ENCODE measurements at regions not wholly inside any gene's neighbourhood (a gene's known extent, or its start where the extent isn't known, plus 50 kb on each side); places are given as distances from the start of the nearest gene placed in this dataset.

DNA sequence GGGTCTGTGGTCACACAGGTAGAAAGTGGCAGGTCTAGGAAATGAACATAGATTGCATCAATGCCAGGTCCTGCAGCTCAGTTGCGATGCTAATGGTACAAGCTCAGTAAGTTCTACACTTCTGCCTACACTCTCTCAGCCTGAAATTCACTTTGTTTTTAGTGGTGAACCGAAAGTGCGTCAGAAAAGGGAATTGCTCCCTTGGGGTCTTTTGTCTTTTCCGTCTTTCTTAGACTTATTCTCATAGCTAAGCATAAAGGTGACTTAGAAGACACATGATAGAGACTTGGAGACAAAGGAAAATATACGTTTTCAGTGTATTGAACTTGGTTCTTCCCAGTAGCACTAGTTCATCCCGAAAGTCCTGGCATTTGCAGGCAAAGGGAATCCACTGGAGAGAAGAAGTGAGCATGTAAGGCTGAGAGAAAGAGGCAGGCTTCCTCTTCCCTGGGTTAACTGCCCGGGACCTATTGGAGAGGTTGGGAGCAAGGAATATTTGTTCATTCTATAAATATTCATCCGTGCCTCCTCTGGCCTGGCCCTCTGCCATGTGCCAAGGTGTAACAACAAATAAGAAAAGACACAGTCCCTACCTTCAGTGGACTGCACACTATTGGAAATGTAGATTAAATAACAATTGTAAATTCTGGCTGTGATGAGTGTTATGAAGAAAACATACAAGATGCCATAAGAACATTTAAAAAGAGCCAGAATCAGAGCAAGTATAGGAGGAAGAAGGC, 785.8 kb downstream of the MED13L start:
- TF ChIP-seq, protein P1, sequence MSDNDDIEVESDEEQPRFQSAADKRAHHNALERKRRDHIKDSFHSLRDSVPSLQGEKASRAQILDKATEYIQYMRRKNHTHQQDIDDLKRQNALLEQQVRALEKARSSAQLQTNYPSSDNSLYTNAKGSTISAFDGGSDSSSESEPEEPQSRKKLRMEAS (IDR thresholded peaks at IDR 0.05), result no peak
- TF ChIP-seq CREB1 (IDR thresholded peaks at IDR 0.05; ENCODE audit: low read depth), result no peak
- TF ChIP-seq EP300 (IDR thresholded peaks at IDR 0.05; ENCODE audit: borderline replicate concordance), result no peak
- TF ChIP-seq NFIC (IDR thresholded peaks at IDR 0.05), result no peak
- no peak for TF ChIP-seq ZBTB7A (IDR thresholded peaks at IDR 0.05; ENCODE audit: low read depth)
- TF ChIP-seq, protein P2, sequence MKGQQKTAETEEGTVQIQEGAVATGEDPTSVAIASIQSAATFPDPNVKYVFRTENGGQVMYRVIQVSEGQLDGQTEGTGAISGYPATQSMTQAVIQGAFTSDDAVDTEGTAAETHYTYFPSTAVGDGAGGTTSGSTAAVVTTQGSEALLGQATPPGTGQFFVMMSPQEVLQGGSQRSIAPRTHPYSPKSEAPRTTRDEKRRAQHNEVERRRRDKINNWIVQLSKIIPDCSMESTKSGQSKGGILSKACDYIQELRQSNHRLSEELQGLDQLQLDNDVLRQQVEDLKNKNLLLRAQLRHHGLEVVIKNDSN (IDR thresholded peaks at IDR 0.05), result no peak
- no peak for TF ChIP-seq FOXM1 (IDR thresholded peaks at IDR 0.05; ENCODE audit: borderline replicate concordance, low read depth)
- no peak for TF ChIP-seq CEBPB (IDR thresholded peaks at IDR 0.05)
- no peak for TF ChIP-seq TAF1 (IDR thresholded peaks at IDR 0.05; ENCODE audit: low read depth)
- TF ChIP-seq, protein P3, sequence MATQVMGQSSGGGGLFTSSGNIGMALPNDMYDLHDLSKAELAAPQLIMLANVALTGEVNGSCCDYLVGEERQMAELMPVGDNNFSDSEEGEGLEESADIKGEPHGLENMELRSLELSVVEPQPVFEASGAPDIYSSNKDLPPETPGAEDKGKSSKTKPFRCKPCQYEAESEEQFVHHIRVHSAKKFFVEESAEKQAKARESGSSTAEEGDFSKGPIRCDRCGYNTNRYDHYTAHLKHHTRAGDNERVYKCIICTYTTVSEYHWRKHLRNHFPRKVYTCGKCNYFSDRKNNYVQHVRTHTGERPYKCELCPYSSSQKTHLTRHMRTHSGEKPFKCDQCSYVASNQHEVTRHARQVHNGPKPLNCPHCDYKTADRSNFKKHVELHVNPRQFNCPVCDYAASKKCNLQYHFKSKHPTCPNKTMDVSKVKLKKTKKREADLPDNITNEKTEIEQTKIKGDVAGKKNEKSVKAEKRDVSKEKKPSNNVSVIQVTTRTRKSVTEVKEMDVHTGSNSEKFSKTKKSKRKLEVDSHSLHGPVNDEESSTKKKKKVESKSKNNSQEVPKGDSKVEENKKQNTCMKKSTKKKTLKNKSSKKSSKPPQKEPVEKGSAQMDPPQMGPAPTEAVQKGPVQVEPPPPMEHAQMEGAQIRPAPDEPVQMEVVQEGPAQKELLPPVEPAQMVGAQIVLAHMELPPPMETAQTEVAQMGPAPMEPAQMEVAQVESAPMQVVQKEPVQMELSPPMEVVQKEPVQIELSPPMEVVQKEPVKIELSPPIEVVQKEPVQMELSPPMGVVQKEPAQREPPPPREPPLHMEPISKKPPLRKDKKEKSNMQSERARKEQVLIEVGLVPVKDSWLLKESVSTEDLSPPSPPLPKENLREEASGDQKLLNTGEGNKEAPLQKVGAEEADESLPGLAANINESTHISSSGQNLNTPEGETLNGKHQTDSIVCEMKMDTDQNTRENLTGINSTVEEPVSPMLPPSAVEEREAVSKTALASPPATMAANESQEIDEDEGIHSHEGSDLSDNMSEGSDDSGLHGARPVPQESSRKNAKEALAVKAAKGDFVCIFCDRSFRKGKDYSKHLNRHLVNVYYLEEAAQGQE (IDR thresholded peaks at IDR 0.05; ENCODE audit: low read depth), result no peak
- TF ChIP-seq TCF12 (IDR thresholded peaks at IDR 0.05; ENCODE audit: low read depth), result no peak
- no peak for TF ChIP-seq YY1 (IDR thresholded peaks at IDR 0.05; ENCODE audit: low read depth)
- no peak for TF ChIP-seq RAD21 (IDR thresholded peaks at IDR 0.05; ENCODE audit: low read depth)
- TF ChIP-seq TEAD4 (IDR thresholded peaks at IDR 0.05), result no peak
- TF ChIP-seq EGR1 (IDR thresholded peaks at IDR 0.05), result no peak

DNA sequence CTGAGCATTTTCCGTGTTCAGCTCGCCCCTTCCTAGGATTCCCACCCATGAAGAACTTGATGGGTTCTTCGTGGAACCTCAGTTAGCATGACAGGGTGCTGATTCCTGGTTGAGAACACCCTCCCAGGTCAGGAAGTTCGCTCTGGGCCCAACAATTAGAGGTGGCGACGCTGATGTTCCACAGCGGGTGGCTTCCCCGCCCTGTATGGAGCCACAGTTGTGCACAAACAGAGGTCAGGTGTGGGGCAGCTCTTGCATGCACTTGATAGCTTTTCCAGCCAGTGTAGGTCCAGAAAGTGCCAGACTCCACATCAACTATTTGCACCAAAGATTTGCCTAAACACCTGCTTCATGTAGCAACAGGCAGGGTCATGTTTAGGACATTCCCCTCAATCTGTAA, 788.2 kb downstream of the MED13L start:
- TF ChIP-seq YY1 (IDR thresholded peaks at IDR 0.05; ENCODE audit: low read depth), result no peak
- TF ChIP-seq, protein P3 (IDR thresholded peaks at IDR 0.05; ENCODE audit: low read depth), result no peak
- no peak for TF ChIP-seq RAD21 (IDR thresholded peaks at IDR 0.05; ENCODE audit: low read depth)
- no peak for TF ChIP-seq FOXM1 (IDR thresholded peaks at IDR 0.05; ENCODE audit: borderline replicate concordance, low read depth)
- no peak for TF ChIP-seq TCF12 (IDR thresholded peaks at IDR 0.05; ENCODE audit: low read depth)
- TF ChIP-seq TEAD4 (IDR thresholded peaks at IDR 0.05), result no peak
- no peak for TF ChIP-seq NFIC (IDR thresholded peaks at IDR 0.05)
- TF ChIP-seq ZBTB7A (IDR thresholded peaks at IDR 0.05; ENCODE audit: low read depth), result no peak
- TF ChIP-seq, protein P2 (IDR thresholded peaks at IDR 0.05), result no peak
- TF ChIP-seq TAF1 (IDR thresholded peaks at IDR 0.05; ENCODE audit: low read depth), result no peak

DNA sequence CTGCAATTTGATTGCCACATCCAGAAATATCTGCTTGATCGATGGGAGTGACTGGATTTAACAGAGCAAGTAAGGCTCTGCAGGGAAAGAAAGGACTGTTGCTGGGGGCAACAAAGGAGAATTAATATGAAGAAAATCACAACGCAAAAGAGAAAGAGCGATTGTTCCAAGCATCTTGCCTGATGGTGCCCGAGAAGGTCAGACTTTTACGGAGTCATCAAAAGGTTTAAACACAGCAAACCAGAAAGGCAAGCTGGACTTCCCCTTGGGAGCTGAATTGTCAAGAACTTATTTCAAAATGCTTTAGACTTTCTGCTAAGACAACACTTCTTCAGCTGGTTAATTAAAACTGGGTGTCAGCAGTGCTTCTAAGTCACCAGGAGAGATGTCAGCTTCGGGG, 791.5 kb downstream of the MED13L start:
- TF ChIP-seq TCF12 (IDR thresholded peaks at IDR 0.05; ENCODE audit: low read depth), result no peak
- no peak for TF ChIP-seq FOXM1 (IDR thresholded peaks at IDR 0.05; ENCODE audit: borderline replicate concordance, low read depth)
- no peak for TF ChIP-seq CEBPB (IDR thresholded peaks at IDR 0.05)
- TF ChIP-seq TEAD4 (IDR thresholded peaks at IDR 0.05), result no peak
- TF ChIP-seq, protein P2 (IDR thresholded peaks at IDR 0.05), result no peak
- TF ChIP-seq RAD21 (IDR thresholded peaks at IDR 0.05; ENCODE audit: low read depth), result no peak

DNA sequence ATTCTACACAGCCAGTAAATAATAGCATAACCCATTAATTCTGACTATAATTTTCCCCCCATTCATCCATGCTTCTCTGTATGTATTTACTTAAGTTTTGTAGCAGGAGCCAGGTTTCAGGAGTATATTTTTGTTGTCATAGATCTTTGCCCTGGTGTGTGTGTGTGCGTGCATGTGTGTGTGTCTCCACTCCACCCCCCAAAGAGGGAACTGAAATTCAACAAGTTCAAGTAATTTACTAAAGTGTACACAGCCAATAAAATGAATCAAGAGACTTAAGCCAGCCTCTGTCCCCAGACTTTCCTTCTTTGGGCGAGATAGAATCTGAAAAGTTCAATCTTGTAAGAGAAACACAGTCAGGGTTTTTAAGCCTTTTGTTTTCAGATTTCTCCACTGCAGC, 792.0 kb downstream of the MED13L start:
- TF ChIP-seq EP300 (IDR thresholded peaks at IDR 0.05; ENCODE audit: borderline replicate concordance) (no peak), TAF1 (IDR thresholded peaks at IDR 0.05; ENCODE audit: low read depth) (no peak), YY1 (IDR thresholded peaks at IDR 0.05; ENCODE audit: low read depth) (no peak), EGR1 (IDR thresholded peaks at IDR 0.05) (no peak), CEBPB (IDR thresholded peaks at IDR 0.05) (no peak), RAD21 (IDR thresholded peaks at IDR 0.05; ENCODE audit: low read depth) (no peak), CREB1 (IDR thresholded peaks at IDR 0.05; ENCODE audit: low read depth) (no peak), FOXM1 (IDR thresholded peaks at IDR 0.05; ENCODE audit: borderline replicate concordance, low read depth) (no peak), TEAD4 (IDR thresholded peaks at IDR 0.05) (no peak), TCF12 (IDR thresholded peaks at IDR 0.05; ENCODE audit: low read depth) (no peak), ZBTB7A (IDR thresholded peaks at IDR 0.05; ENCODE audit: low read depth) (no peak), NFIC (IDR thresholded peaks at IDR 0.05) (no peak)
- TF ChIP-seq, protein P3 (IDR thresholded peaks at IDR 0.05; ENCODE audit: low read depth), result no peak
- TF ChIP-seq, protein P2 (IDR thresholded peaks at IDR 0.05), result no peak
